WTC11 (cell line): ENCODE measurements at regions not wholly inside any gene's neighbourhood (a gene's known extent, or its start where the extent isn't known, plus 50 kb on each side); places are given as distances from the start of the nearest gene placed in this dataset.

ENCODE experiments used
- ATF2 ChIP-seq: sonication (generic); formaldehyde crosslinking; IDR thresholded peaks from 2 replicates; pipeline ENCODE4 v1.8.1; 2022; ENCODE audit warnings: low read depth, missing genetic modification reagents, borderline replicate concordance
- CDX4 ChIP-seq: fragments of 250-450 bp; sonication (Bioruptor Pico); IDR thresholded peaks from 2 replicates; pipeline ENCODE4 v1.9.0; 2021; ENCODE audit warnings: moderate library complexity, mild to moderate bottlenecking, inconsistent platforms, borderline replicate concordance
- CREB1 ChIP-seq: sonication (generic); formaldehyde crosslinking; IDR thresholded peaks from 2 replicates; pipeline ENCODE4 v1.8.0; 2023; ENCODE audit warnings: mild to moderate bottlenecking, missing genetic modification reagents
- E2F4 ChIP-seq: sonication (generic); formaldehyde crosslinking; IDR thresholded peaks from 2 replicates; pipeline ENCODE4 v1.8.1; 2022; ENCODE audit warnings: low read depth, mild to moderate bottlenecking, moderate library complexity, missing genetic modification reagents, borderline replicate concordance
- HMGXB4 ChIP-seq: sonication (generic); formaldehyde crosslinking; IDR thresholded peaks from 2 replicates; pipeline ENCODE4 v1.8.1; 2023; ENCODE audit warnings: mild to moderate bottlenecking, moderate library complexity, missing genetic modification reagents
- NFYB ChIP-seq: sonication (generic); formaldehyde crosslinking; conservative IDR thresholded peaks from 2 replicates; pipeline ENCODE4 v1.8.0; 2022; ENCODE audit warnings: low read depth, missing genetic modification reagents
- NR2C2 ChIP-seq: sonication (generic); formaldehyde crosslinking; IDR thresholded peaks from 2 replicates; pipeline ENCODE4 v1.8.0; 2022; ENCODE audit warnings: mild to moderate bottlenecking, missing genetic modification reagents
- ZNF317 ChIP-seq: sonication (generic); formaldehyde crosslinking; IDR thresholded peaks from 2 replicates; pipeline ENCODE4 v1.8.1; 2023; ENCODE audit warnings: low read depth, mild to moderate bottlenecking, moderate library complexity, missing genetic modification reagents, borderline replicate concordance
- TF ChIP-seq, protein P1 (sequence below): fragments of 200-600 bp; IDR thresholded peaks from 2 replicates; pipeline ENCODE4 v1.8.0; 2022; ENCODE audit warnings: antibody characterized with exemption
- TF ChIP-seq, protein P2 (sequence below): sonication (generic); formaldehyde crosslinking; IDR thresholded peaks from 2 replicates; pipeline ENCODE4 v1.8.0; 2022; ENCODE audit warnings: mild to moderate bottlenecking, missing genetic modification reagents

DNA sequence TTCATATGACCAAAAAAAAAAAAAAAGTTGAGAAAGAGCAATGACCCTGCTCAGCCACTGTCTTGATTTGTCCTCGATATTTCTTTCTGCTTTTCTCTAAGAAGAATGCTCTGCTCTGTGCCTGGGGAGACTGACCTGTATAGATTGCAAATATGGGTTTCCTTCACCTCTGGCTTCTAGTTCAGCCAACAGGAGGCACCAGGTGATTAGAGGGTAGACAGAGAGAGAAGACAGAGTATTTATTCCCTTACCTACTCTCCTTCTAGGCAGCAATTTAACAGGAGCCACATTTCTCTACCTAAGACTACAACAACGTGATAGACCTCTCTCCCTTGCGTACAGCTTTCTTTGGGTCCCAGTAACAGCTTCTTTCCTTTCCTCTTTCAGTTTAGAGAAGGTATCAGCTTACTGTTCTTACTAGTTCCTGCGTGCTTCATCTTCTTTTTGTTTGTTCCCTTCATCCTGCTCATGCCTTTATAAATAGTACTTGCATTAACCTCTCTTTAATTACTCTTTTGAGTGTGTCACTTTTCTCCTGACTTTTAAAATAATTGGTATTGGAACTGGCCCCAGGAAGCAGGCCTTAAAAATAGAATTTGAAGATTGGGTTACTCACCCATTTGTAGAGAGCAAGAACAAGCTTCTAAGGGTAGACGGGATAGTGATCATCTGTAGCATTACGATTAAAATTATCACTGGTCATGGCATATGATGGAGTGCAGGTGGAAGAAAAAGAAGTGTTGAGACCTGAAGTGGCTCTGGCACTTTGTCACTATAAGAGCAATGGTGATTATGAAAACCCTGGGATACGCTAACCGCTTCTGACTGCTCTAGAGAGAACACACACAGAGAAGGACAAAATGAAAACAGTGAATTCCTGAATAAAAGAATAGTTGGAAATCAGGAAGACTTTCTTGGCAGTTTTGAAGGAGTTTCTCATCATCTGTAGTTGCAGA lies 161.2 kb upstream of the FSTL4 start:
- TF ChIP-seq ATF2 (CRISPR knock-in tag) (no peak), ZNF317 (CRISPR knock-in tag) (no peak), NR2C2 (no peak), CDX4 (CRISPR knock-in tag) (no peak), HMGXB4 (CRISPR knock-in tag) (no peak), E2F4 (CRISPR knock-in tag) (no peak), NFYB (CRISPR knock-in tag) (no peak), CREB1 (CRISPR knock-in tag) (no peak)
- TF ChIP-seq, protein P1, sequence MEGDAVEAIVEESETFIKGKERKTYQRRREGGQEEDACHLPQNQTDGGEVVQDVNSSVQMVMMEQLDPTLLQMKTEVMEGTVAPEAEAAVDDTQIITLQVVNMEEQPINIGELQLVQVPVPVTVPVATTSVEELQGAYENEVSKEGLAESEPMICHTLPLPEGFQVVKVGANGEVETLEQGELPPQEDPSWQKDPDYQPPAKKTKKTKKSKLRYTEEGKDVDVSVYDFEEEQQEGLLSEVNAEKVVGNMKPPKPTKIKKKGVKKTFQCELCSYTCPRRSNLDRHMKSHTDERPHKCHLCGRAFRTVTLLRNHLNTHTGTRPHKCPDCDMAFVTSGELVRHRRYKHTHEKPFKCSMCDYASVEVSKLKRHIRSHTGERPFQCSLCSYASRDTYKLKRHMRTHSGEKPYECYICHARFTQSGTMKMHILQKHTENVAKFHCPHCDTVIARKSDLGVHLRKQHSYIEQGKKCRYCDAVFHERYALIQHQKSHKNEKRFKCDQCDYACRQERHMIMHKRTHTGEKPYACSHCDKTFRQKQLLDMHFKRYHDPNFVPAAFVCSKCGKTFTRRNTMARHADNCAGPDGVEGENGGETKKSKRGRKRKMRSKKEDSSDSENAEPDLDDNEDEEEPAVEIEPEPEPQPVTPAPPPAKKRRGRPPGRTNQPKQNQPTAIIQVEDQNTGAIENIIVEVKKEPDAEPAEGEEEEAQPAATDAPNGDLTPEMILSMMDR: no peak
- TF ChIP-seq, protein P2, sequence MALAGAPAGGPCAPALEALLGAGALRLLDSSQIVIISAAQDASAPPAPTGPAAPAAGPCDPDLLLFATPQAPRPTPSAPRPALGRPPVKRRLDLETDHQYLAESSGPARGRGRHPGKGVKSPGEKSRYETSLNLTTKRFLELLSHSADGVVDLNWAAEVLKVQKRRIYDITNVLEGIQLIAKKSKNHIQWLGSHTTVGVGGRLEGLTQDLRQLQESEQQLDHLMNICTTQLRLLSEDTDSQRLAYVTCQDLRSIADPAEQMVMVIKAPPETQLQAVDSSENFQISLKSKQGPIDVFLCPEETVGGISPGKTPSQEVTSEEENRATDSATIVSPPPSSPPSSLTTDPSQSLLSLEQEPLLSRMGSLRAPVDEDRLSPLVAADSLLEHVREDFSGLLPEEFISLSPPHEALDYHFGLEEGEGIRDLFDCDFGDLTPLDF: no peak
